T-helper 1 cell treated with Interleukin-12 subunit alpha and Interleukin-12 subunit beta and Interleukin-4 antibody, amounts not matched to agents 30 μg/mL and 1 μg/mL, for 36 hours (primary cell): ENCODE measurements at regions not wholly inside any gene's neighbourhood (a gene's known extent, or its start where the extent isn't known, plus 50 kb on each side); places are given as distances from the start of the nearest gene placed in this dataset.
"Not testable (repeated sequence)": the region's sequence is repeated elsewhere in the genome, so short reads cannot be mapped to it uniquely, and the experiment has no call there.

ENCODE experiments used
- H3K27ac Mint-ChIP-seq: one replicate; pipeline ENCODE4 v1.8.0; 2021; ENCODE audit warnings: mild to moderate bottlenecking, mixed read lengths
- H3K27me3 Mint-ChIP-seq: one replicate; pipeline ENCODE4 v1.8.0; 2021; ENCODE audit warnings: low read depth, mixed read lengths
- H3K36me3 Mint-ChIP-seq: one replicate; pipeline ENCODE4 v1.8.0; 2021; ENCODE audit warnings: low read depth, mixed read lengths
- H3K4me1 Mint-ChIP-seq: one replicate; pipeline ENCODE4 v1.8.0; 2021; ENCODE audit warnings: low read depth, mixed read lengths
- H3K4me3 Mint-ChIP-seq: one replicate; pipeline ENCODE4 v1.8.0; 2021; ENCODE audit warnings: mild to moderate bottlenecking, moderate library complexity, mixed read lengths
- H3K9me3 Mint-ChIP-seq: one replicate; pipeline ENCODE4 v1.8.0; 2021; ENCODE audit warnings: mixed read lengths

DNA sequence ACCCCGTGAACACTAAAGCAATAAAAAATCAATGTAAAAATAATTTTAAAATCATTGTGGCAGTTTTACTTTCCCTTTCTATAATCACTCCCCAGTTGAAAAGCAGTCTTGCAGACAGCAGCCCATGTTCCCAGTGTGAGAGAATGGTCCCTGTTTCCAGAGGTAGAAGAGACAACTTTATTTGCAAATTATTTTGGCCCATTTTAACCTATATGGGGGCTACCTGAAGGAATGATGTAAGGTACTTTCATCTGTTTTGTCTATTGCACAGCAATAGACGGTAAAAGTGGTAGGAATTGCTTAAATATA, 559.8 kb downstream of the ZWINT start:
- H3K4me1 Mint-ChIP-seq: no peaks in the 10 kb centered on the region
- peaks cover 33% of the 10 kb centered on the region for H3K9me3 Mint-ChIP-seq
- H3K4me3 Mint-ChIP-seq: no peak overlapping the region
- no peak overlapping the region for H3K27ac Mint-ChIP-seq
- H3K36me3 Mint-ChIP-seq: no peaks in the 10 kb centered on the region
- no peaks in the 10 kb centered on the region for H3K27me3 Mint-ChIP-seq

DNA sequence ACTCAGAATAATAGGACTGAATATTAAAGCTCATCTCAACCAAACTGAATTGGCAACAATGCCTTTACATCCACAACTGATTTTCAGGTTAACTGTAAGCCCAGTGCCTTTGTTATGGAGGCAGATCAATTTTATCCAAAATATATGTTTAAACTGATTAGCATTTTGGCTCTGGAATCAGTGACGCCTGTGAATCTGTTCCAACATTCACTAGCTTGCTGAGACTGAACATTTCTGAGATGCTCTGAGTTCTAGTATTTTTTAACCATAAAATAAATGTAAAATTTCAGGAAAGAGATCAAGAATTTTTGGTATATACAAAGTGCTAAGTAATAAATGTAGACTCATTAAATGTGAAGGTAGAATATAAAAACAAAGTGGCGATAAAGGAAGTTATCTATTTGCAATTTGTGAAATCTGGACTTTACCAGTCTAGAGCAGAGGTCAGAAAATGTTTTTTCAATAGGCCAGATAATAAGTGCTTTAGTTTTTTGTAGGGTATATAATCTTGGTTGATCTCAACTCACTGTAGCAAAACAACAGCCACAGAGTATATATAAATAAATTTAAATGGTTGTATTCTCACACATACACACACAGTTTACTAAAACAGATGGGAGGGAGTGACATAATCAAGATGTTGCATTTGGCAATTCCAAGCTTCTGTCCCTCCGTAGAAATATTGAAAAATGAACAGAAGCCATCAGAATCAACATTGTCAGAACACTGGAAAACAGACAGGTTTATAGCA, 560.3 kb downstream of the ZWINT start:
- Mint-ChIP-seq H3K27ac (no peak overlapping the region), H3K4me1 (no peaks in the 10 kb centered on the region), H3K36me3 (no peaks in the 10 kb centered on the region), H3K4me3 (no peak overlapping the region), H3K9me3 (peaks cover 31% of the 10 kb centered on the region), H3K27me3 (no peaks in the 10 kb centered on the region)

DNA sequence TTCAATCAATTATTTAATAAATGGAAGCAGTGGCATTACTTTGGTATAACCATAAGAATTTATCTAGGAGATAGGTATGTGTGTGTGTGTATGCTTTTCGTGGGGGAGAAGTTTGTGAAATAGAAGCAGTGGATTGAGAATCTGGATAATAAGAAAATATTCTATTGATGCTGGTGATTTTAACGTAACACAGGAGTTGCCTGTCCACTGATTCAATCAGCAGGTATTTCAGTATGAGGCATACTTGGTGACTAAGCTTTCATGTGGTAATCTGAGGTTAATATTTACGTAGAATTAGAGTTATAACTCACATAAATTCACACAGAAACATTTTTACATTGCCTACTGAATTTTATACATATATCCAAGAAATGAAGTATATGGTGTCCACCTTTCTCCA, 568.0 kb downstream of the ZWINT start:
- H3K36me3 Mint-ChIP-seq: no peaks in the 10 kb centered on the region

DNA sequence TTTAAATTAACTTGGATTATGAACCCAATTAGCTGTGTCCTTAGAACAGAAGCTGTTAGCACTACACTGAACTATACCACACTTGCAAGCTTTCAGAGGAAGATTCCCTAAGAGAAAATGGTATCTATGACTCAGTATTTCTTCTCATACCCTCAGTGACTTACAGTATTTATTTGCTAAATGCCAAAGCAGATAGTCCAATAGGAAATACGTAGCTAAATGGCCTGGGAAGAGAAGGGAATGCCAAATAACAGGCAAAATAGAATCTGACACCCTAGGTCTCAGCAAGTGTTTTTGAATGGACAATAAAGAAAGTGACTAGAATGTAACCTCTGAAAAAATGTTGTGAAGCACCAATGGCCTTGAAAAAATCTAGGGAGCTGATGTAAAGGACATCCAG, 570.8 kb downstream of the ZWINT start:
- not testable (repeated sequence) for H3K27me3 Mint-ChIP-seq, H3K36me3 Mint-ChIP-seq, H3K27ac Mint-ChIP-seq, H3K9me3 Mint-ChIP-seq, H3K4me3 Mint-ChIP-seq, H3K4me1 Mint-ChIP-seq

More for the DNA sequence above, 568.0 kb downstream of the ZWINT start:
- Mint-ChIP-seq H3K4me3 (no peak overlapping the region), H3K27ac (no peak overlapping the region), H3K4me1 (no peaks in the 10 kb centered on the region), H3K9me3 (no peaks in the 10 kb centered on the region), H3K27me3 (no peaks in the 10 kb centered on the region)

DNA sequence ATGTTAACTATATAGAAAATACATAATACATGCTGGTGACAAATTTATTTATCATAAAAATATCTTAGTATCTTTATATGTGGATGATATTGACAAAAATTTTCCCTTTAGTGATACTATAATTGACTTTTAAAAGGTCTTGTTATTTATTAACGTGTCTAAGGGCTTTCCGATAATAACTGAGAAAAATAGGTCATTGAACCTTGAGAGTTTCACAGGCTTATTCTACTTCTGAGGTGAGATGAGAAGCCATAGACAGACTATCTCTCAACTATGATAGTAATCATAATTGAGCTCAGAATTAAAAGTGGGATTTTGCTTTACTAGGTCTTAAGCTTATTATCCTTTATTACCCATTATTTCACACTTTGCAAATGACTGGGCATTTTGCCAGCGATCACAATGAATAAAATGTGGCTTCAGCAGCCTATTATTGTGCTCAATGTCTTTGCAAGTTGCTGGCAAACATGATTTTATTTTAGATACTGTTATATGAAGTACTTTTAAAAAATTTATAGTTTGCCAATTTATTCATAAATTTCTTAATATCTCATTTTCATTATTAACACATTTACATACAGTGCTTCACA, 574.5 kb downstream of the ZWINT start:
- no peaks in the 10 kb centered on the region for H3K27me3 Mint-ChIP-seq
- no peaks in the 10 kb centered on the region for H3K9me3 Mint-ChIP-seq
- H3K4me1 Mint-ChIP-seq: no peaks in the 10 kb centered on the region

DNA sequence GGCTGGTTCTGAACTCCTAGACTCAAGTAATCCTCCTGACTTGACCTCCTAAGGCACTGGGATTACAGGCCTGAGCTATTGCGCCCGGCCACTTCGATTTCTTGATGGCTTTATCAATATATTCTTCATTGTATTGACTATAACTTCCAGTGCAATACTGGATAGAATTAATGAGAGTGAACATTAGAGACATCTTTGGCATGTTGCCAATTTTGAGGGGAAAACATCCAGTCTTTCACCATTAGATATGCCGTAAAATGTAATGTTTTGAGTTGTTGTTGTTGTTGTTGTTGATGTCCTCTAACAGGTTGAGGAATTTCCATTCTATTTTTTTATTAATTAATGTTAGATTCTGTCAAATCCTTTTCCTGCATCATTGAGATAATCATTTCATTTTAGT, 578.9 kb downstream of the ZWINT start:
- Mint-ChIP-seq H3K27ac (no peak overlapping the region), H3K4me3 (no peak overlapping the region)

More for the DNA sequence above, 574.5 kb downstream of the ZWINT start:
- no peaks in the 10 kb centered on the region for H3K36me3 Mint-ChIP-seq
- no peak overlapping the region for H3K27ac Mint-ChIP-seq
- H3K4me3 Mint-ChIP-seq: no peak overlapping the region

DNA sequence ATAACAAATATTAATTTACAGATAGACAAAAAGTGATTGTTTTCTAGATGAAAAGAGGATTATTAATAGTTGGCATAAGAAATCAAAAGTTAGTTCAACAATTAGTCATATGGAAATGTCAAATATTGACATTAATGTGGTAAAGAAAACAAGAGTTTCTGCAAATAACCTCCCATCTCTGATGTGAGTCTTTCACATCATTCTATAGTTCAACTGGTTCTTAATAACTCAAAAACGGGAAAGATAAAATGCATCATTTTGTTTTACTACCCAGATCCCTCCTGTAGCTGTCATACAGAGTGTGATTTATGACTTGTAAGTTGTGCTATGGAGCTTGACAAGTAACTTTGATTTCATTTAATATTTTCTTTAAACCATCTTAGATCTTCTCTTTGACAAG, 594.8 kb downstream of the ZWINT start:
- no peaks in the 10 kb centered on the region for H3K9me3 Mint-ChIP-seq
- no peaks in the 10 kb centered on the region for H3K36me3 Mint-ChIP-seq
- H3K4me3 Mint-ChIP-seq: no peak overlapping the region
- no peaks in the 10 kb centered on the region for H3K27me3 Mint-ChIP-seq
- no peak overlapping the region for H3K27ac Mint-ChIP-seq
- H3K4me1 Mint-ChIP-seq: no peaks in the 10 kb centered on the region

More for the DNA sequence above, 578.9 kb downstream of the ZWINT start:
- H3K9me3 Mint-ChIP-seq: peaks cover 8% of the 10 kb centered on the region
- no peaks in the 10 kb centered on the region for H3K36me3 Mint-ChIP-seq
- no peaks in the 10 kb centered on the region for H3K4me1 Mint-ChIP-seq
- no peaks in the 10 kb centered on the region for H3K27me3 Mint-ChIP-seq

DNA sequence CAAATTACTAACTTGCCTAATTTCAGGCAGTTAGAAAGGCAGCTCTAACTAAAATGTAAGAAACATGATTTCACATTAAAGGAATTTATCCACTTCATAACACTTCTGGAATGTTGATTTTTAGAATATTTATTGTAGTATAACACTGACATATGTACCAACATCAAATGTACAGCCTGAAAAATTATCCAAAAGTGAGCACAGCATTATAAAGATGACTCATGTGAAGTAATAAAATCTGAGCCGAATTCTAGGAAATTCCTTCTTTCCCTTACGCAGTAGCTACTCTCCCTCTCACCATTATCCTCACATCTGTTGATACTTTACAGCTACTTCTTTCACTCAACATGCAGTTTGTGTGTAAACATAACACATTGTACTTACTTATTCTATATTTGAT, 610.6 kb downstream of the ZWINT start:
- Mint-ChIP-seq H3K36me3 (no peaks in the 10 kb centered on the region), H3K9me3 (no peaks in the 10 kb centered on the region), H3K4me3 (no peak overlapping the region), H3K4me1 (no peaks in the 10 kb centered on the region), H3K27ac (no peak overlapping the region), H3K27me3 (no peaks in the 10 kb centered on the region)

DNA sequence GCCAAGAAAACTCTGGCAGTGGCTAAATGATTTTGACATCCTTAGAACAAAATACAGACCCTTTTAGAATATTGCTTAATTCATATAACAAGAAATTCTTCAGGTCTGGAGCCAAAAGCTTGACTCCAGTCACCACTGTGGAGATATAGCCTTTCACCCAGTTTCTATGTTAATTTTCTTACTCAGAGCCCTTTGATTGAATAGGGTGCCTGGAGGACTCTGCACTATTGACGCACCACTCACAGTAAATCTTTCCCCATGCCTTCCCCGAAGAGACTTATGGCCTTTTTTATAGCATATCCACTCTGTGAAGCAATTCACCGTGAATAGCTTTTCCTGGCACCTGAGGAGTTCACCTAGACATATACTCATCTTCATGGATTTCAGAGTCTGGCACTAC, 613.8 kb downstream of the ZWINT start:
- Mint-ChIP-seq H3K9me3 (no peaks in the 10 kb centered on the region), H3K27me3 (no peaks in the 10 kb centered on the region), H3K36me3 (no peaks in the 10 kb centered on the region), H3K27ac (no peak overlapping the region), H3K4me3 (no peak overlapping the region), H3K4me1 (no peaks in the 10 kb centered on the region)

DNA sequence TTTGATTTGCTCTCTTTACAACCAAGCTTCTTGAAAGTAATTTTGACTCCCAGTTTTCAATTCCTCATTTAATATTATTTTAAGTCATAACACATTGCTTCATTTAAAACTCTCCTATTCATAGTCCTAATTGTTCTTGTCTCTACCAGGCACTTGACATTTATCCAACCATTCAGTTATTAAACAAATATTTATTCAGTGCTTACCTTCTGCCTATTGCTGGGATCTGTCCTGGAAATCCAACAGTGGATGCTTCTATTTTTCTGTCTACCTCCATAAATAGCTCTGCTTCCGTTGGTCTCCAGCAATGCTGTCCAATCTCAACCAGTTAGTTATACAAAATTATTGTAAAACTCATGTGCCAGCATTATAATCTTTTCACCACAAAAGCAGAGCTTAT, 615.1 kb downstream of the ZWINT start:
- no peak overlapping the region for H3K27ac Mint-ChIP-seq
- H3K9me3 Mint-ChIP-seq: no peaks in the 10 kb centered on the region
- no peak overlapping the region for H3K4me3 Mint-ChIP-seq
- H3K4me1 Mint-ChIP-seq: no peaks in the 10 kb centered on the region
- H3K27me3 Mint-ChIP-seq: no peaks in the 10 kb centered on the region
- H3K36me3 Mint-ChIP-seq: no peaks in the 10 kb centered on the region

DNA sequence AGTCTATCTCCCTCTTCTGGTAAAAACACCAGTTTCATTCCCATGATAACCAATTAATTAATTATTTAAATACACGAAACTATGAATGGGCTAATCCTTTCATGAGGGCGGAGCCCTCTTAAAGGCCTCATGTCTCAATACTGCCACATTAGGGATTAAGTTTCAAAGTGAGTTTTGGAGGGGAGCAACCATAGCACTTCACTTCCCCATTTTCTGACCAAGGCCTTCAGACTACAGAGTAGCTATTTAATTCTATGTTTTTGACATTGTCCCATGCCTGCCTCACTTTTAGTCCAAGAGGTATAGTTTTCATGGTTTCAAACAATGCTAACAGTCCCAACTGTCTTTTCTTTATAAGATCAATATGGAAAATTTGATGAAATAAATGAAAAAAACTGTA, 618.6 kb downstream of the ZWINT start:
- no peaks in the 10 kb centered on the region for H3K36me3 Mint-ChIP-seq
- no peaks in the 10 kb centered on the region for H3K4me1 Mint-ChIP-seq
- no peak overlapping the region for H3K4me3 Mint-ChIP-seq
- no peaks in the 10 kb centered on the region for H3K27me3 Mint-ChIP-seq
- H3K27ac Mint-ChIP-seq: no peak overlapping the region
- no peaks in the 10 kb centered on the region for H3K9me3 Mint-ChIP-seq

DNA sequence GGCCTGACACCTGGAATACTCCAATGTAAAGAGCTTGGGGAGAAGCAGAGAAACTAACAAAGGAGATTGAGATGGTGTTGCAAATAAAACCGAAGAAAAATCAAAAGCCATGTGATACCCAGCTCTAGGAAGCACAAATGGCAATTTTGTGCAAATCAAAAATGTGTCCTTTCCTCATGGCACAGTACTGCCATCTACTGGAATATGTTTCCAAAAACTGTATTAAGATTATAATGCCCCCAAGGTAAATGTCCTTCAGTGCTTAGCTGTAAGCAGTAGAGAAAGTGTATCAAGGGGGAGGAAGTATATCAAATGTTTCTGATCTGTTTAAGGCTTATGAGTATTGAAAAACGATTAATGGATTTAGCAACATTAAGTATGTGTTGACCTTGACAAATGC, 620.3 kb downstream of the ZWINT start:
- not testable (repeated sequence) for H3K27ac Mint-ChIP-seq, H3K36me3 Mint-ChIP-seq, H3K4me3 Mint-ChIP-seq, H3K27me3 Mint-ChIP-seq, H3K9me3 Mint-ChIP-seq, H3K4me1 Mint-ChIP-seq

DNA sequence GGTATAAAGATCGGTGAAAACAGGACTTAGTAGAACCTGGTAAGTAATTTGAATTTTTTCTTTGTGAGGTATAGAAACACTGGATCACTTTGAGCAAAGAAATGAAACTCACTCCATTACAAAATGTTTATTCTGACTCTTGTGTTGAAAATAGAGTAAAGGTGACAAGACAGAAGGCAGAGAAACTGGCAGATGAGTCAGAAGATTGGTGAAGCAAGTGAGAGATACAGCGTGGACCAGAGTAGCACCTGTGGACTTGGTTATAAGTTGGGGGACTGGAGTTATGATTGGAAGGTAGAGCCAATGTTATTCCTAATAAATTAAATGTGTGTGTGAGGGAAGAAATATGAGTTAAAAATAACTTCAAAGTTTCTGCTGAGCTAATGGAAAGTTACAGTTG, 620.9 kb downstream of the ZWINT start:
- Mint-ChIP-seq H3K9me3 (no peaks in the 10 kb centered on the region), H3K4me1 (no peaks in the 10 kb centered on the region), H3K4me3 (no peak overlapping the region), H3K27ac (no peak overlapping the region), H3K36me3 (no peaks in the 10 kb centered on the region), H3K27me3 (no peaks in the 10 kb centered on the region)

DNA sequence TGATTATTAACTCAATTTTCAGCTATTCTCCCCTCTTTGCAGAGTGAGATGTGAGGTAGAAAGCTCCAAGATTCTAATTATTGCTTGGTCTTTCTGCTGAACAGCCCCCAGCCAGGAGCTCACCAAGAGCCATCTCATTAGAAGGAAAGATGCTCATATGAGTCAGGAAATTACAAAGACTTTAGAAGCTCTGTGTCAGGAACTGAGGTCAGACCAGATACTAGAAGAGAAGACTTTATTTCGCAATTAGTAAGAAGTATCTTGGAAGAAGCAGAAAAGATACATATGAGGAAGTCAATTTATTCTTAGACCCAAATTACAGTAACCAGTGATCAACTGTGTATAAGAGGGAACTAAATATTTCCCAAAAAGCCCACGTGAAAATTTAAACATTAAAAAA, 626.9 kb downstream of the ZWINT start:
- Mint-ChIP-seq H3K27me3 (no peaks in the 10 kb centered on the region), H3K4me1 (no peaks in the 10 kb centered on the region), H3K36me3 (no peaks in the 10 kb centered on the region), H3K27ac (no peak overlapping the region), H3K9me3 (no peaks in the 10 kb centered on the region), H3K4me3 (no peak overlapping the region)

DNA sequence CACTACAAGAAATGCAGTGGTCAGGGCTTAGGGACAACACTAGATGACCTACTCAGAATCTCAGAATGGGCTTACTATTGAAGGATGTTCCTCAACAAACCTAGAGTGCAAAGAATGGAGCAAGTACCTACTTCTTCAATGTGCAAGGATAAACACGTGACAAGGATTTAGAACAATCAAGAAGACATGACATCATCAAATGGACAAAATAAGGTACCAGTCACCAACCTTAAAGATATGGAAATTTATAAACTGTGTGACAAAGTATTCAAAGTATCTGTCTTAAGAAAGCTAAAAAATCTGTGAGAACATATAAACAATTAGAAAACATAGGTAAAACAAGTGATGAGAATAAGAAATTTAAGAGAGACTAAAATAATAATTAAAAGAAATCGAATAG, 656.1 kb downstream of the ZWINT start:
- no peaks in the 10 kb centered on the region for H3K27me3 Mint-ChIP-seq
- no peak overlapping the region for H3K27ac Mint-ChIP-seq
- no peaks in the 10 kb centered on the region for H3K36me3 Mint-ChIP-seq
- no peaks in the 10 kb centered on the region for H3K4me1 Mint-ChIP-seq
- no peaks in the 10 kb centered on the region for H3K9me3 Mint-ChIP-seq
- no peak overlapping the region for H3K4me3 Mint-ChIP-seq
